A673 (cell line): ENCODE measurements at regions not wholly inside any gene's neighbourhood (a gene's known extent, or its start where the extent isn't known, plus 50 kb on each side); places are given as distances from the start of the nearest gene placed in this dataset.

ENCODE experiments used
- BruUV-seq: library from RNA; stranded (reverse); fragments of 400-500 nt; replicated peaks from 2 replicates; lab custom pipeline; 2021; lab: Mats Ljungman, UMichigan
- CTCF ChIA-PET: fragments of 300-600 bp; sonication (Branson Sonifier 250); formaldehyde crosslinking; loops from one replicate; lab custom pipeline; 2022; ENCODE audit warnings: antibody characterized with exemption; lab: Charles Lee
- POLR2A ChIA-PET: fragments of 300-600 bp; sonication (Branson Sonifier 250); formaldehyde crosslinking; loops from one replicate; lab custom pipeline; 2022; ENCODE audit warnings: antibody characterized with exemption; ENCODE audit not compliant: low non-redundant PET; lab: Charles Lee
- DNase-seq: peaks from one replicate; pipeline ENCODE4 v3.0.0-alpha.2; 2015; ENCODE audit warnings: low spot score
- H3K27ac ChIP-seq: fragments of 200-600 bp; sonication (generic); 2 replicates; pipeline ENCODE4 v1.5.1; 2016; ENCODE audit warnings: mixed run types, low read depth, mild to moderate bottlenecking, mixed read lengths, antibody characterized with exemption, low read length; ENCODE audit not compliant: poor library complexity, severe bottlenecking
- H3K27me3 ChIP-seq: fragments of 200-600 bp; sonication (generic); replicated peaks from 2 replicates; pipeline ENCODE4 v1.6.1; 2017; ENCODE audit warnings: mixed run types, low read depth, mild to moderate bottlenecking, mixed read lengths, antibody characterized with exemption, low read length; ENCODE audit not compliant: insufficient read depth, poor library complexity
- H3K36me3 ChIP-seq: fragments of 200-600 bp; sonication (generic); 2 replicates; pipeline ENCODE4 v1.6.1; 2016; ENCODE audit warnings: mixed run types, mild to moderate bottlenecking, mixed read lengths, antibody characterized with exemption, low read length; ENCODE audit not compliant: insufficient read depth, poor library complexity, severe bottlenecking
- H3K4me1 ChIP-seq: fragments of 200-600 bp; sonication (generic); 2 replicates; pipeline ENCODE4 v1.6.1; 2017; ENCODE audit warnings: mixed run types, mild to moderate bottlenecking, mixed read lengths, antibody characterized with exemption, low read length; ENCODE audit not compliant: insufficient read depth, poor library complexity, severe bottlenecking
- H3K4me3 ChIP-seq: fragments of 200-600 bp; sonication (generic); 2 replicates; pipeline ENCODE4 v1.5.1; 2016; ENCODE audit warnings: low read depth, mixed run types, mild to moderate bottlenecking, mixed read lengths, low read length; ENCODE audit not compliant: poor library complexity, severe bottlenecking
- H3K9me3 ChIP-seq: fragments of 200-600 bp; sonication (generic); 2 replicates; pipeline ENCODE4 v1.6.1; 2016; ENCODE audit warnings: mixed run types, low read depth, mild to moderate bottlenecking, mixed read lengths, antibody characterized with exemption, low read length; ENCODE audit not compliant: poor library complexity, severe bottlenecking
- EZH2 ChIP-seq: fragments of 200-600 bp; sonication (generic); IDR thresholded peaks from 2 replicates; pipeline ENCODE4 v1.6.1; 2017; ENCODE audit warnings: borderline replicate concordance, low read depth, mild to moderate bottlenecking, mixed read lengths, antibody characterized with exemption, low read length; ENCODE audit not compliant: poor library complexity, severe bottlenecking
- intact Hi-C: fragments of 100-400 bp; cut with micrococcal nuclease; formaldehyde crosslinking; loops from one replicate; pipeline ENCODE4 v1.10.0; 2022; ENCODE audit not compliant: unreplicated experiment
- TF ChIP-seq, protein P1 (sequence below): fragments of 300-800, 200-600 bp; sonication (generic); conservative IDR thresholded peaks from 2 replicates; pipeline ENCODE4 v1.5.1; 2017; ENCODE audit warnings: low read depth, mild to moderate bottlenecking, antibody characterized with exemption, low read length, moderate library complexity, mixed read lengths

GRCh38 chr12:126601184-126602170, 1536.2 kb downstream of the AACS start:
- Histone ChIP-seq H3K4me1 (no peaks in the 10 kb centered on the region), H3K36me3 (no peaks in the 10 kb centered on the region), H3K27ac (no peak overlapping the region), H3K4me3 (no peak overlapping the region), H3K9me3 (no peaks in the 10 kb centered on the region), H3K27me3 (no peaks in the 10 kb centered on the region)
- intact Hi-C loops = no loop called here
- BruUV-seq = no TSS peak
- POLR2A ChIA-PET = no interaction called here
- CTCF ChIA-PET = no interaction called here
- TF ChIP-seq EZH2 = no peak
- TF ChIP-seq, protein P1, sequence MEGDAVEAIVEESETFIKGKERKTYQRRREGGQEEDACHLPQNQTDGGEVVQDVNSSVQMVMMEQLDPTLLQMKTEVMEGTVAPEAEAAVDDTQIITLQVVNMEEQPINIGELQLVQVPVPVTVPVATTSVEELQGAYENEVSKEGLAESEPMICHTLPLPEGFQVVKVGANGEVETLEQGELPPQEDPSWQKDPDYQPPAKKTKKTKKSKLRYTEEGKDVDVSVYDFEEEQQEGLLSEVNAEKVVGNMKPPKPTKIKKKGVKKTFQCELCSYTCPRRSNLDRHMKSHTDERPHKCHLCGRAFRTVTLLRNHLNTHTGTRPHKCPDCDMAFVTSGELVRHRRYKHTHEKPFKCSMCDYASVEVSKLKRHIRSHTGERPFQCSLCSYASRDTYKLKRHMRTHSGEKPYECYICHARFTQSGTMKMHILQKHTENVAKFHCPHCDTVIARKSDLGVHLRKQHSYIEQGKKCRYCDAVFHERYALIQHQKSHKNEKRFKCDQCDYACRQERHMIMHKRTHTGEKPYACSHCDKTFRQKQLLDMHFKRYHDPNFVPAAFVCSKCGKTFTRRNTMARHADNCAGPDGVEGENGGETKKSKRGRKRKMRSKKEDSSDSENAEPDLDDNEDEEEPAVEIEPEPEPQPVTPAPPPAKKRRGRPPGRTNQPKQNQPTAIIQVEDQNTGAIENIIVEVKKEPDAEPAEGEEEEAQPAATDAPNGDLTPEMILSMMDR = no peak
- DNase-seq = no peak

DNA sequence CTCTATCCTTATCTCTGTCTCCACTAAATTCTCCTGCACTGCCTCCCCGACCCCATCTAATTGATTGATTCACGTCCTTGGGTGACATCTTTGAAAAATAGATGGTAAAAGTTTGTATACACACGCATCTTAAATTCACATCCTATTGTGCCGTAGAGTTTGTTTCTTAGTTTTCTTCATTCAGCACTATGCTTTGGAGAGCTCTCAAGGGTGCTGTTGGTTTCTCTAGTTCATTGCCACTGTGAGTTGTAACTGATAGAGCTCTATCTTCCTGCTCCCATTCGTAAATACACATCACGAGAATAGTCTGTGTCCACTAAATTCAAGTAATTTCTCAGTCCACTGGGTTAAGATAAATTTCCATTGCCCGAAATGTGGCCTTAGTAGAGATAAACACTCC, 1537.4 kb downstream of the AACS start:
- POLR2A ChIA-PET = no interaction called here
- Histone ChIP-seq H3K9me3 (no peaks in the 10 kb centered on the region), H3K36me3 (no peaks in the 10 kb centered on the region), H3K4me3 (no peak overlapping the region), H3K4me1 (no peaks in the 10 kb centered on the region), H3K27me3 (no peaks in the 10 kb centered on the region), H3K27ac (no peak overlapping the region)
- BruUV-seq = no TSS peak
- no peak for TF ChIP-seq EZH2
- TF ChIP-seq, protein P1 = no peak
- CTCF ChIA-PET = no interaction called here
- DNase-seq = no peak
- intact Hi-C loops = no loop called here

- Histone ChIP-seq H3K27me3 (no peaks in the 10 kb centered on the region), H3K4me1 (no peaks in the 10 kb centered on the region), H3K27ac (no peak overlapping the region), H3K4me3 (no peak overlapping the region), H3K9me3 (peaks cover 4% of the 10 kb centered on the region), H3K36me3 (no peaks in the 10 kb centered on the region)
- intact Hi-C loops = no loop called here
- ChIA-PET CTCF (no interaction called here), POLR2A (no interaction called here)
- DNase-seq = no peak
- BruUV-seq = no TSS peak
- TF ChIP-seq, protein P1 = no peak
- no peak for TF ChIP-seq EZH2
Measured at GRCh38 chr12:126607157-126607556, 1541.9 kb downstream of the AACS start.
